ENCODE measurements at regions not wholly inside any gene's neighbourhood (a gene's known extent, or its start where the extent isn't known, plus 50 kb on each side); places are given as distances from the start of the nearest gene placed in this dataset.

DNA sequence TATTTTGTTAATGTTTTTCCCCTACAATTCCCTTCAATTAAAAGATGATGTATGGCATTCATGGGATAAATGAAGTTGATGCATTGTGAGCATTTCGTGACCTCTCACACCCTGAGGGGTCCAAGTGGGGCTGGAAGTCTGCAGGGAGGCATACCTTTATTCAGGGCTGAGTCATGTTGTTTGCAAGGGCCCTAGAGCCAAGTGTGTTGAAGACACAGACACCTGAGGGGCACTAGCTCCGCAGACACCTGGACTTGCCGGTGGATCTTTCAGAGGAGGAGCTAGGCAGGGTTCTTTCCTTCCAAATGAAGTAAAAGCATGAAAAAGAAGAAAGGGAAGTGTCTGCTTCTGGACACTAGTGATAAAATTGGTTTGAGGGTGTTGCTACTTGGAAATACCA lies 57.0 kb upstream of the RGS7 start:
- TF ChIP-seq, protein P1, sequence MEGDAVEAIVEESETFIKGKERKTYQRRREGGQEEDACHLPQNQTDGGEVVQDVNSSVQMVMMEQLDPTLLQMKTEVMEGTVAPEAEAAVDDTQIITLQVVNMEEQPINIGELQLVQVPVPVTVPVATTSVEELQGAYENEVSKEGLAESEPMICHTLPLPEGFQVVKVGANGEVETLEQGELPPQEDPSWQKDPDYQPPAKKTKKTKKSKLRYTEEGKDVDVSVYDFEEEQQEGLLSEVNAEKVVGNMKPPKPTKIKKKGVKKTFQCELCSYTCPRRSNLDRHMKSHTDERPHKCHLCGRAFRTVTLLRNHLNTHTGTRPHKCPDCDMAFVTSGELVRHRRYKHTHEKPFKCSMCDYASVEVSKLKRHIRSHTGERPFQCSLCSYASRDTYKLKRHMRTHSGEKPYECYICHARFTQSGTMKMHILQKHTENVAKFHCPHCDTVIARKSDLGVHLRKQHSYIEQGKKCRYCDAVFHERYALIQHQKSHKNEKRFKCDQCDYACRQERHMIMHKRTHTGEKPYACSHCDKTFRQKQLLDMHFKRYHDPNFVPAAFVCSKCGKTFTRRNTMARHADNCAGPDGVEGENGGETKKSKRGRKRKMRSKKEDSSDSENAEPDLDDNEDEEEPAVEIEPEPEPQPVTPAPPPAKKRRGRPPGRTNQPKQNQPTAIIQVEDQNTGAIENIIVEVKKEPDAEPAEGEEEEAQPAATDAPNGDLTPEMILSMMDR (IDR thresholded peaks at IDR 0.05; ENCODE audit: low read depth, low read length) = no peak
- no peak for TF ChIP-seq EZH2phosphoT487 (IDR thresholded peaks at IDR 0.05; ENCODE audit: low read depth)
- Histone ChIP-seq H3K9ac (ENCODE audit: low read length) (no peak overlapping the region), H3K4me3 (ENCODE audit: low read length) (no peak overlapping the region), H3K4me2 (ENCODE audit: low read length) (no peak overlapping the region; the same call in 1 of the 2 replicates), H3K36me3 (replicated peaks; ENCODE audit: low read depth, low read length) (no peaks in the 10 kb centered on the region), H4K20me1 (ENCODE audit: insufficient read depth, low read length) (no peaks in the 10 kb centered on the region), H3K79me2 (ENCODE audit: low read length) (no peaks in the 10 kb centered on the region), H3K27me3 (ENCODE audit: low read depth, low read length) (peaks cover 14% of the 10 kb centered on the region), H3K9me3 (ENCODE audit: insufficient read depth, low read length) (no peaks in the 10 kb centered on the region), H3K27ac (ENCODE audit: low read length) (no peak overlapping the region), H2AFZ (ENCODE audit: low read depth, low read length) (no peak overlapping the region), H3K4me1 (ENCODE audit: low read length) (peaks cover 20% of the 10 kb centered on the region)

DNA sequence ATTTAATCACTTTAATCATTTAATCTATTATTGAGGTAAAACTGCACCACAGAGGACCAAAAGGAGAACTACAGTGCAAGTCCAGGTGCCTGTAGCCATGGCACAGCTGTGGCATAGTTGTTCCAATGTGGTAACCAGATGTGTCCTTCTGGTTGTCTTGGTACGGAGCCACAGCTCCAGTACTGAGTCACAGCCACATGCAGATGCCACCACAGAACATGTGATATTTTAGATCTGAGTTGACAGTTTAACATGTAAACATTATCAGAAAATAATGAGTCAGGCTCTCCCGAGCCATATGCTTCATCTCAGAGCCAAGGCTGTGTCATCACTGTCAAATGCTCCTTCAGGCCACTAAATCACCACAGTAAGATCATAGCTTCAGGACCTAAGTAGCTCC lies 56.4 kb upstream of the RGS7 start:
- H3K4me2 ChIP-seq (ENCODE audit: low read length) = no peak overlapping the region
- no peaks in the 10 kb centered on the region for H4K20me1 ChIP-seq (ENCODE audit: insufficient read depth, low read length)
- H3K9ac ChIP-seq (ENCODE audit: low read length) = no peak overlapping the region
- no peaks in the 10 kb centered on the region for H3K79me2 ChIP-seq (ENCODE audit: low read length)
- H3K4me1 ChIP-seq (ENCODE audit: low read length) = peaks cover 20% of the 10 kb centered on the region
- TF ChIP-seq, protein P1 (IDR thresholded peaks at IDR 0.05; ENCODE audit: low read depth, low read length) = no peak
- TF ChIP-seq EZH2phosphoT487 (IDR thresholded peaks at IDR 0.05; ENCODE audit: low read depth) = no peak
- H2AFZ ChIP-seq (ENCODE audit: low read depth, low read length) = no peak overlapping the region
- no peak overlapping the region for H3K27ac ChIP-seq (ENCODE audit: low read length)
- H3K9me3 ChIP-seq (ENCODE audit: insufficient read depth, low read length) = no peaks in the 10 kb centered on the region
- peaks cover 14% of the 10 kb centered on the region for H3K27me3 ChIP-seq (ENCODE audit: low read depth, low read length)
- no peaks in the 10 kb centered on the region for H3K36me3 ChIP-seq (replicated peaks; ENCODE audit: low read depth, low read length)
- H3K4me3 ChIP-seq (ENCODE audit: low read length) = no peak overlapping the region

DNA sequence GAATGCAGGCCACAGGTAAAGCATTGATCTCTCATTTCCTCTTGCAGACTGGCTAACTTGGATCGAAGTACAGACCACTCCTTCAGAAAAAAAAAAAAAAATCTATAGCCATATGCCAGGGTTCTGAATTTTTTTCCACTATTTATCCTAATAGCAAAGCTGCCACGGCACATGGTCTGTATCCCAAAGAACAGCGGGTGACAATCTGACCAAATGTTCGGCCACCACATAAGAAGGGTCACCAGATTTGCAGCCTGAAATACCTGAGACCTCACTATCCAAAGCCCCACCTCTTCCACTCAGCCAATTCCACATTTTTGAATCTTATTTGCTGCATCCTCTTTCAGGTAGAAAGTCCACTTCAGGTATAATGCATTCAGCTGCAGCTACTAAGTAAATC lies 55.6 kb upstream of the RGS7 start:
- peaks cover 16% of the 10 kb centered on the region for H3K27me3 ChIP-seq (ENCODE audit: low read depth, low read length)
- H3K27ac ChIP-seq (ENCODE audit: low read length) = no peak overlapping the region
- H4K20me1 ChIP-seq (ENCODE audit: insufficient read depth, low read length) = no peaks in the 10 kb centered on the region
- no peak overlapping the region for H2AFZ ChIP-seq (ENCODE audit: low read depth, low read length)
- H3K9me3 ChIP-seq (ENCODE audit: insufficient read depth, low read length) = no peaks in the 10 kb centered on the region
- no peak overlapping the region for H3K9ac ChIP-seq (ENCODE audit: low read length)
- peaks cover 20% of the 10 kb centered on the region for H3K4me1 ChIP-seq (ENCODE audit: low read length)
- no peaks in the 10 kb centered on the region for H3K79me2 ChIP-seq (ENCODE audit: low read length)
- no peak for TF ChIP-seq EZH2phosphoT487 (IDR thresholded peaks at IDR 0.05; ENCODE audit: low read depth)
- TF ChIP-seq, protein P1 (IDR thresholded peaks at IDR 0.05; ENCODE audit: low read depth, low read length) = no peak
- H3K4me2 ChIP-seq (ENCODE audit: low read length) = no peak overlapping the region
- H3K4me3 ChIP-seq (ENCODE audit: low read length) = no peak overlapping the region
- H3K36me3 ChIP-seq (replicated peaks; ENCODE audit: low read depth, low read length) = no peaks in the 10 kb centered on the region

DNA sequence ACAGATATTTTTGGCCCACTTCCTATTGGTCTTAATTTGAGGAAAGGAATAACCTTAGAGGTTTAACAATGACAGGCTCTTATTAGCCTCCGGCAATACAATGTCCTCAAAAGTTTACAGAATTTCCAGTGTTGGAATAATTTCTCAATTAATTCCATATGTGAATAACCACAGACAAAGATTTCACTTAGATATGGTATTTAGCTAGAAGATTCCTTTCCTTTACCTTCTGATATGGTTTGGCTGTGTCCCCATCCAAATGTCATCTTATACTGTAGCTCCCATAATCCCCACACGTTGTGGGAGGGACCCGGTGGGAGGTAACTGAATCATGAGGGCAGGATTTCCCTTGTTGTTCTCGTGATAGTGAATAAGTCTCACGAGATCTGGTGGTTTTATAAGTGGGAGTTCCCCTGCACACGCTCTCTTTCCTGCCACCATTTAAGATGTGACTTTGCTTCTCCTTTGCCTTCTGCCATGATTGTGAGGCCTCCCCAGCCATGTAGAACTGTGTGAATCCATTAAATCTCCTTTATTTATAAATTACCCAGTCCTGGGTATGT lies 54.9 kb upstream of the RGS7 start:
- H4K20me1 ChIP-seq (ENCODE audit: insufficient read depth, low read length) = no peaks in the 10 kb centered on the region
- H3K4me3 ChIP-seq (ENCODE audit: low read length) = no peak overlapping the region
- no peaks in the 10 kb centered on the region for H3K9me3 ChIP-seq (ENCODE audit: insufficient read depth, low read length)
- H3K36me3 ChIP-seq (replicated peaks; ENCODE audit: low read depth, low read length) = no peaks in the 10 kb centered on the region
- H3K27ac ChIP-seq (ENCODE audit: low read length) = no peak overlapping the region
- no peak overlapping the region for H2AFZ ChIP-seq (ENCODE audit: low read depth, low read length)
- peaks cover 20% of the 10 kb centered on the region for H3K4me1 ChIP-seq (ENCODE audit: low read length)
- no peak for TF ChIP-seq EZH2phosphoT487 (IDR thresholded peaks at IDR 0.05; ENCODE audit: low read depth)
- TF ChIP-seq, protein P1 (IDR thresholded peaks at IDR 0.05; ENCODE audit: low read depth, low read length) = no peak
- no peak overlapping the region for H3K9ac ChIP-seq (ENCODE audit: low read length)
- H3K27me3 ChIP-seq (ENCODE audit: low read depth, low read length) = peaks cover 21% of the 10 kb centered on the region
- no peaks in the 10 kb centered on the region for H3K79me2 ChIP-seq (ENCODE audit: low read length)
- no peak overlapping the region for H3K4me2 ChIP-seq (ENCODE audit: low read length)

Measured in OCI-LY3 (cell line).